Calu3 (cell line): ENCODE measurements at regions not wholly inside any gene's neighbourhood (a gene's known extent, or its start where the extent isn't known, plus 50 kb on each side); places are given as distances from the start of the nearest gene placed in this dataset.

Source experiments
- BruUV-seq: library from RNA; stranded (reverse); fragments of 400-500 nt; replicated peaks from 2 replicates; lab custom pipeline; 2021; lab: Mats Ljungman, UMichigan
- CTCF ChIA-PET: fragments of 300-600 bp; sonication (Branson Sonifier 250); formaldehyde crosslinking; loops from one replicate; lab custom pipeline; 2022; ENCODE audit warnings: antibody characterized with exemption; lab: Charles Lee
- DNase-seq: peaks from one replicate; pipeline ENCODE4 v3.0.0; 2022
- H3K27ac Mint-ChIP-seq: one replicate; pipeline ENCODE4 v1.8.0; 2022; ENCODE audit warnings: mixed read lengths; ENCODE audit not compliant: unreplicated experiment
- H3K27me3 Mint-ChIP-seq: one replicate; pipeline ENCODE4 v1.8.0; 2022; ENCODE audit warnings: mixed read lengths; ENCODE audit not compliant: unreplicated experiment
- H3K36me3 Mint-ChIP-seq: one replicate; pipeline ENCODE4 v1.8.0; 2022; ENCODE audit warnings: mild to moderate bottlenecking, moderate library complexity, mixed read lengths; ENCODE audit not compliant: insufficient read depth, unreplicated experiment
- H3K4me1 Mint-ChIP-seq: one replicate; pipeline ENCODE4 v1.8.0; 2022; ENCODE audit warnings: mild to moderate bottlenecking, low read depth, mixed read lengths; ENCODE audit not compliant: unreplicated experiment
- H3K4me3 Mint-ChIP-seq: one replicate; pipeline ENCODE4 v1.8.0; 2022; ENCODE audit warnings: mild to moderate bottlenecking, low read depth, moderate library complexity, mixed read lengths; ENCODE audit not compliant: unreplicated experiment
- H3K9me3 Mint-ChIP-seq: one replicate; pipeline ENCODE4 v1.8.0; 2022; ENCODE audit warnings: low read depth, mixed read lengths; ENCODE audit not compliant: unreplicated experiment
- CTCF ChIP-seq: fragments of 200-600 bp; IDR thresholded peaks from one replicate; pipeline ENCODE4 v1.8.0; 2022; ENCODE audit warnings: antibody characterized with exemption; ENCODE audit not compliant: unreplicated experiment
- intact Hi-C: fragments of 100-400 bp; cut with micrococcal nuclease; formaldehyde crosslinking; loops from one replicate; pipeline ENCODE4 v1.10.0; 2022; ENCODE audit not compliant: unreplicated experiment

- no peaks in the 10 kb centered on the region for H3K27me3 Mint-ChIP-seq
- H3K36me3 Mint-ChIP-seq: no peaks in the 10 kb centered on the region
- no peak for TF ChIP-seq CTCF
- H3K27ac Mint-ChIP-seq: no peak overlapping the region
- intact Hi-C loops: no loop called here
- H3K9me3 Mint-ChIP-seq: no peaks in the 10 kb centered on the region
- H3K4me3 Mint-ChIP-seq: no peak overlapping the region
- DNase-seq: no peak
- H3K4me1 Mint-ChIP-seq: no peaks in the 10 kb centered on the region
- no TSS peak for BruUV-seq
- CTCF ChIA-PET: no interaction called here
Observed at GRCh38 chr2:188875104-188875503, 99.1 kb upstream of the COL3A1 start.

DNA sequence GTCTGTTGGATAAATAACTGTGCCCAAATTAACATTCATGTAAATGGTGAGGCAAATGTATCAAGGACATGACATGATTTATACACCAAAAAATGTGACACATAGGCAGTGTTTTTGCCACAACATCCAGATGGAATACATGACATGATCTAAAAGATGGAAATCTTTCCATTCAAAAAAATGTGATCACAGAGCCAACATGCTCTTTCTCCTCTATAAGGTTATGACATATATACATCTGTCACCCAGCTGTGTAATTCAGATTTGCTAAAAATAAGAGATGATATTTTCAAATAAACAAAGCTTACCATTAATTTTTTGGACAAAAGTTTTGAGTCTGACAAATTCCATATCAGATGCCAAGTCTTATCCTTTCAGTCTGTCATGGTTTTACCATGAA lies 95.5 kb upstream of the COL3A1 start:
- no peak overlapping the region for H3K4me3 Mint-ChIP-seq
- H3K27me3 Mint-ChIP-seq: no peaks in the 10 kb centered on the region
- no peak for DNase-seq
- CTCF ChIA-PET: interaction anchor here (0.5 to 0.6 kb wide), 2 partner anchors 94 to 711 kb away, joined by 3 to 6 read pairs; no protein-coding TSS in a partner anchor
- H3K36me3 Mint-ChIP-seq: no peaks in the 10 kb centered on the region
- H3K9me3 Mint-ChIP-seq: no peaks in the 10 kb centered on the region
- H3K4me1 Mint-ChIP-seq: no peaks in the 10 kb centered on the region
- intact Hi-C loops: no loop called here
- no TSS peak for BruUV-seq
- H3K27ac Mint-ChIP-seq: no peak overlapping the region
- no peak for TF ChIP-seq CTCF

GRCh38 chr2:188880740-188881139 lies 93.4 kb upstream of the COL3A1 start:
- DNase-seq: no peak
- Mint-ChIP-seq H3K4me3 (no peak overlapping the region), H3K36me3 (no peaks in the 10 kb centered on the region), H3K9me3 (no peaks in the 10 kb centered on the region), H3K27ac (no peak overlapping the region), H3K4me1 (no peaks in the 10 kb centered on the region), H3K27me3 (no peaks in the 10 kb centered on the region)
- intact Hi-C loops: no loop called here
- no peak for TF ChIP-seq CTCF
- BruUV-seq: no TSS peak
- CTCF ChIA-PET: no interaction called here

- intact Hi-C loops: no loop called here
- Mint-ChIP-seq H3K4me3 (no peak overlapping the region), H3K4me1 (no peaks in the 10 kb centered on the region), H3K36me3 (no peaks in the 10 kb centered on the region), H3K27ac (no peak overlapping the region), H3K9me3 (no peaks in the 10 kb centered on the region), H3K27me3 (no peaks in the 10 kb centered on the region)
- BruUV-seq: no TSS peak
- DNase-seq: no peak
- CTCF ChIA-PET: no interaction called here
- TF ChIP-seq CTCF: no peak
Observed at GRCh38 chr2:188881434-188881833, 92.7 kb upstream of the COL3A1 start.
